ENCODE measurements at regions not wholly inside any gene's neighbourhood (a gene's known extent, or its start where the extent isn't known, plus 50 kb on each side); places are given as distances from the start of the nearest gene placed in this dataset.

GRCh38 chr5:6837519-6838110 is 124.4 kb downstream of the TENT4A start:
- peak; percentile 64 for DNase-seq (ENCODE audit: low spot score)
- TF ChIP-seq IRF2 (CRISPR knock-in tag; IDR thresholded peaks at IDR 0.05; ENCODE audit: borderline replicate concordance, low read depth) (no peak), CTCF (IDR thresholded peaks at IDR 0.05) (peak; percentile 88), GTF2I (CRISPR knock-in tag; conservative IDR thresholded peaks at IDR 0.05) (0 out of 2 replicates have a peak, but pooled peaks have one; percentile 42)
- TF ChIP-seq, protein P1, sequence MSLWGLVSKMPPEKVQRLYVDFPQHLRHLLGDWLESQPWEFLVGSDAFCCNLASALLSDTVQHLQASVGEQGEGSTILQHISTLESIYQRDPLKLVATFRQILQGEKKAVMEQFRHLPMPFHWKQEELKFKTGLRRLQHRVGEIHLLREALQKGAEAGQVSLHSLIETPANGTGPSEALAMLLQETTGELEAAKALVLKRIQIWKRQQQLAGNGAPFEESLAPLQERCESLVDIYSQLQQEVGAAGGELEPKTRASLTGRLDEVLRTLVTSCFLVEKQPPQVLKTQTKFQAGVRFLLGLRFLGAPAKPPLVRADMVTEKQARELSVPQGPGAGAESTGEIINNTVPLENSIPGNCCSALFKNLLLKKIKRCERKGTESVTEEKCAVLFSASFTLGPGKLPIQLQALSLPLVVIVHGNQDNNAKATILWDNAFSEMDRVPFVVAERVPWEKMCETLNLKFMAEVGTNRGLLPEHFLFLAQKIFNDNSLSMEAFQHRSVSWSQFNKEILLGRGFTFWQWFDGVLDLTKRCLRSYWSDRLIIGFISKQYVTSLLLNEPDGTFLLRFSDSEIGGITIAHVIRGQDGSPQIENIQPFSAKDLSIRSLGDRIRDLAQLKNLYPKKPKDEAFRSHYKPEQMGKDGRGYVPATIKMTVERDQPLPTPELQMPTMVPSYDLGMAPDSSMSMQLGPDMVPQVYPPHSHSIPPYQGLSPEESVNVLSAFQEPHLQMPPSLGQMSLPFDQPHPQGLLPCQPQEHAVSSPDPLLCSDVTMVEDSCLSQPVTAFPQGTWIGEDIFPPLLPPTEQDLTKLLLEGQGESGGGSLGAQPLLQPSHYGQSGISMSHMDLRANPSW (CRISPR knock-in tag; conservative IDR thresholded peaks at IDR 0.05; ENCODE audit: low read depth): no peak
- Mint-ChIP-seq H3K4me3 (no peak overlapping the region), H3K4me1 (peaks cover 7% of the 10 kb centered on the region), H3K27me3 (ENCODE audit: low read depth) (no peaks in the 10 kb centered on the region; the same call in 1 of the 2 replicates), H3K9me3 (peaks cover 20% of the 10 kb centered on the region), H3K27ac (no peak overlapping the region), H3K36me3 (peaks cover 14% of the 10 kb centered on the region)
- POLR2A ChIA-PET: no interaction called here
- ATAC-seq: peak; percentile 58; the same call in 1 of the 2 replicates
- CTCF ChIA-PET: no interaction called here

DNA sequence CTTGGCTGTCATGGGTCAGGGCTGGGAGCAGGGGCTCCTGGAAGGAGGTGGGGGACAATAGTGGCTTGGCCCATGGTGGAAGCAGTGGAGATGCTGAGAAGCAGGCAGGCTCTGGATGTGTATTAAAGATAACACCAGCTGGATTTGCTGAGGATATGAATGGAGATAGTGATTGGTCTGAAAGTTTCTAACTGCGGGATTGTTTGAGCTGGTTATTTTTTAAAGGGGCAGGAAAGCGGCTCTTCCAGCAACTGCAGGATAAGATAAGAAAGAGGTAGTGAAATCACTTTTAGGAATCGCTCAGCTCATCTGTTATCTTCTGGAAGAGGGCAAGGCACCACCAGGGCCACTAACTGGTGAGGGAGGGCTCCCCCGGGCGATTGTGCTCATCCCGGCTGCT is 125.5 kb downstream of the TENT4A start:
- ChIA-PET POLR2A (no interaction called here), CTCF (interaction anchor here (0.9 kb wide), 1 partner anchor 22 kb away, joined by 3 read pairs; no protein-coding TSS in a partner anchor)
- no peak for ATAC-seq
- Mint-ChIP-seq H3K4me3 (no peak overlapping the region), H3K27ac (no peak overlapping the region), H3K9me3 (peaks cover 20% of the 10 kb centered on the region), H3K36me3 (peaks cover 14% of the 10 kb centered on the region), H3K4me1 (peaks cover 7% of the 10 kb centered on the region), H3K27me3 (ENCODE audit: low read depth) (no peaks in the 10 kb centered on the region; the same call in 1 of the 2 replicates)
- DNase-seq (ENCODE audit: low spot score): no peak
- TF ChIP-seq, protein P2, sequence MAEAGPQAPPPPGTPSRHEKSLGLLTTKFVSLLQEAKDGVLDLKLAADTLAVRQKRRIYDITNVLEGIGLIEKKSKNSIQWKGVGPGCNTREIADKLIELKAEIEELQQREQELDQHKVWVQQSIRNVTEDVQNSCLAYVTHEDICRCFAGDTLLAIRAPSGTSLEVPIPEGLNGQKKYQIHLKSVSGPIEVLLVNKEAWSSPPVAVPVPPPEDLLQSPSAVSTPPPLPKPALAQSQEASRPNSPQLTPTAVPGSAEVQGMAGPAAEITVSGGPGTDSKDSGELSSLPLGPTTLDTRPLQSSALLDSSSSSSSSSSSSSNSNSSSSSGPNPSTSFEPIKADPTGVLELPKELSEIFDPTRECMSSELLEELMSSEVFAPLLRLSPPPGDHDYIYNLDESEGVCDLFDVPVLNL (CRISPR knock-in tag; IDR thresholded peaks at IDR 0.05; ENCODE audit: borderline replicate concordance, low read depth): no peak
- TF ChIP-seq GABPB1 (CRISPR knock-in tag; IDR thresholded peaks at IDR 0.05) (no peak), ZNF219 (CRISPR knock-in tag; IDR thresholded peaks at IDR 0.05; ENCODE audit: borderline replicate concordance) (no peak), ARID4B (CRISPR knock-in tag; IDR thresholded peaks at IDR 0.05; ENCODE audit: borderline replicate concordance) (no peak), OVOL2 (CRISPR knock-in tag; IDR thresholded peaks at IDR 0.05; ENCODE audit: borderline replicate concordance) (no peak), RELA (CRISPR knock-in tag; IDR thresholded peaks at IDR 0.05; ENCODE audit: borderline replicate concordance) (no peak), ZNF396 (CRISPR knock-in tag; IDR thresholded peaks at IDR 0.05; ENCODE audit: borderline replicate concordance) (no peak), MXD4 (CRISPR knock-in tag; IDR thresholded peaks at IDR 0.05; ENCODE audit: borderline replicate concordance) (no peak), HMGA2 (CRISPR knock-in tag; IDR thresholded peaks at IDR 0.05) (no peak), FOXP1 (CRISPR knock-in tag; IDR thresholded peaks at IDR 0.05; ENCODE audit: borderline replicate concordance) (no peak), MLX (CRISPR knock-in tag; IDR thresholded peaks at IDR 0.05) (no peak), ZNF138 (CRISPR knock-in tag; conservative IDR thresholded peaks at IDR 0.05) (no peak), FOXP4 (CRISPR knock-in tag; IDR thresholded peaks at IDR 0.05) (no peak), CREM (CRISPR knock-in tag; IDR thresholded peaks at IDR 0.05) (no peak)
- TF ChIP-seq, protein P3, sequence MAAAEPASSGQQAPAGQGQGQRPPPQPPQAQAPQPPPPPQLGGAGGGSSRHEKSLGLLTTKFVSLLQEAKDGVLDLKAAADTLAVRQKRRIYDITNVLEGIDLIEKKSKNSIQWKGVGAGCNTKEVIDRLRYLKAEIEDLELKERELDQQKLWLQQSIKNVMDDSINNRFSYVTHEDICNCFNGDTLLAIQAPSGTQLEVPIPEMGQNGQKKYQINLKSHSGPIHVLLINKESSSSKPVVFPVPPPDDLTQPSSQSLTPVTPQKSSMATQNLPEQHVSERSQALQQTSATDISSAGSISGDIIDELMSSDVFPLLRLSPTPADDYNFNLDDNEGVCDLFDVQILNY (CRISPR knock-in tag; IDR thresholded peaks at IDR 0.05): no peak
- TF ChIP-seq, protein P4, sequence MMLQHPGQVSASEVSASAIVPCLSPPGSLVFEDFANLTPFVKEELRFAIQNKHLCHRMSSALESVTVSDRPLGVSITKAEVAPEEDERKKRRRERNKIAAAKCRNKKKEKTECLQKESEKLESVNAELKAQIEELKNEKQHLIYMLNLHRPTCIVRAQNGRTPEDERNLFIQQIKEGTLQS (CRISPR knock-in tag; conservative IDR thresholded peaks at IDR 0.05): no peak
